SK-N-SH (cell line): ENCODE measurements at regions not wholly inside any gene's neighbourhood (a gene's known extent, or its start where the extent isn't known, plus 50 kb on each side); places are given as distances from the start of the nearest gene placed in this dataset.

ENCODE experiments used
- FOXM1 ChIP-seq: IDR thresholded peaks from 2 replicates; pipeline ENCODE4 v1.4.0; 2012; ENCODE audit warnings: low read depth, mild to moderate bottlenecking
- RXRA ChIP-seq: IDR thresholded peaks from 2 replicates; pipeline ENCODE4 v1.4.0; 2012; ENCODE audit warnings: low read depth, mild to moderate bottlenecking, borderline replicate concordance
- TF ChIP-seq, protein P1 (sequence below): fragments of 200-600 bp; sonication (generic); IDR thresholded peaks from 2 replicates; pipeline ENCODE4 v1.6.1; 2017; ENCODE audit warnings: antibody characterized with exemption, mild to moderate bottlenecking, moderate library complexity

- no peak for TF ChIP-seq RXRA
- TF ChIP-seq, protein P1, sequence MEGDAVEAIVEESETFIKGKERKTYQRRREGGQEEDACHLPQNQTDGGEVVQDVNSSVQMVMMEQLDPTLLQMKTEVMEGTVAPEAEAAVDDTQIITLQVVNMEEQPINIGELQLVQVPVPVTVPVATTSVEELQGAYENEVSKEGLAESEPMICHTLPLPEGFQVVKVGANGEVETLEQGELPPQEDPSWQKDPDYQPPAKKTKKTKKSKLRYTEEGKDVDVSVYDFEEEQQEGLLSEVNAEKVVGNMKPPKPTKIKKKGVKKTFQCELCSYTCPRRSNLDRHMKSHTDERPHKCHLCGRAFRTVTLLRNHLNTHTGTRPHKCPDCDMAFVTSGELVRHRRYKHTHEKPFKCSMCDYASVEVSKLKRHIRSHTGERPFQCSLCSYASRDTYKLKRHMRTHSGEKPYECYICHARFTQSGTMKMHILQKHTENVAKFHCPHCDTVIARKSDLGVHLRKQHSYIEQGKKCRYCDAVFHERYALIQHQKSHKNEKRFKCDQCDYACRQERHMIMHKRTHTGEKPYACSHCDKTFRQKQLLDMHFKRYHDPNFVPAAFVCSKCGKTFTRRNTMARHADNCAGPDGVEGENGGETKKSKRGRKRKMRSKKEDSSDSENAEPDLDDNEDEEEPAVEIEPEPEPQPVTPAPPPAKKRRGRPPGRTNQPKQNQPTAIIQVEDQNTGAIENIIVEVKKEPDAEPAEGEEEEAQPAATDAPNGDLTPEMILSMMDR = no peak
- TF ChIP-seq FOXM1 = no peak
Measured at GRCh38 chr20:58576603-58576970, 61.4 kb upstream of the APCDD1L start.
